NCI-H1436 treated with DMSO at 0.1 percent for 48 hours (cell line): ENCODE measurements at regions not wholly inside any gene's neighbourhood (a gene's known extent, or its start where the extent isn't known, plus 50 kb on each side); places are given as distances from the start of the nearest gene placed in this dataset.
"Not testable (repeated sequence)": the region's sequence is repeated elsewhere in the genome, so short reads cannot be mapped to it uniquely, and the experiment has no call there.

Experiments
- DNase-seq: peaks from one replicate; lab custom pipeline; 2025; lab: John Stamatoyannopoulos, UW

GRCh38 chr5:91241460-91241859 is 141.7 kb downstream of the ARRDC3 start:
- not testable (repeated sequence) for DNase-seq

GRCh38 chr5:91240175-91240574 is 142.9 kb downstream of the ARRDC3 start:
- no peak for DNase-seq

- DNase-seq: no peak
Observed at GRCh38 chr5:91235271-91235694, 147.8 kb downstream of the ARRDC3 start.

GRCh38 chr5:91232523-91232922 is 150.6 kb downstream of the ARRDC3 start:
- no peak for DNase-seq

- DNase-seq: no peak
Observed at GRCh38 chr5:91229031-91229727, 153.9 kb downstream of the ARRDC3 start.

GRCh38 chr5:91228188-91228587 is 154.9 kb downstream of the ARRDC3 start:
- DNase-seq: no peak

- peak; percentile 46 for DNase-seq
Observed at GRCh38 chr5:91225848-91226686, 157.1 kb downstream of the ARRDC3 start.

GRCh38 chr5:91224969-91225368 is 158.1 kb downstream of the ARRDC3 start:
- DNase-seq: no peak

GRCh38 chr5:91224456-91224855 is 158.7 kb downstream of the ARRDC3 start:
- DNase-seq: no peak

- DNase-seq: no peak
Observed at GRCh38 chr5:91223886-91224285, 159.2 kb downstream of the ARRDC3 start.

- DNase-seq: no peak
Observed at GRCh38 chr5:91222482-91222881, 160.6 kb downstream of the ARRDC3 start.

GRCh38 chr5:91221917-91222316 is 161.2 kb downstream of the ARRDC3 start:
- no peak for DNase-seq

GRCh38 chr5:91219803-91220371 is 163.2 kb downstream of the ARRDC3 start:
- DNase-seq: no peak

GRCh38 chr5:91219091-91219802 is 163.9 kb downstream of the ARRDC3 start:
- DNase-seq: peak; percentile 47

GRCh38 chr5:91217859-91218258 is 165.3 kb downstream of the ARRDC3 start:
- no peak for DNase-seq

- DNase-seq: no peak
Observed at GRCh38 chr5:91214571-91214970, 168.5 kb downstream of the ARRDC3 start.
